Duodenal mucosa (tissue), 2 donors: ENCODE measurements at regions not wholly inside any gene's neighbourhood (a gene's known extent, or its start where the extent isn't known, plus 50 kb on each side); places are given as distances from the start of the nearest gene placed in this dataset.

ENCODE experiments used
- H3K27ac ChIP-seq: one replicate; pipeline ENCODE4 v1.7.0; 2013; ENCODE audit warnings: low read depth, low read length
- H3K27me3 ChIP-seq, 2 donors: one replicate each; pipeline ENCODE4 v1.7.0; 2013; ENCODE audit warnings: low read length in 2 of 2, control low read depth in 1 of 2; ENCODE audit not compliant: insufficient read depth in 2 of 2, control insufficient read depth in 1 of 2
- H3K36me3 ChIP-seq, 2 donors: one replicate each; pipeline ENCODE4 v1.7.0; 2013; ENCODE audit warnings: low read length in 2 of 2, control low read depth in 1 of 2; ENCODE audit not compliant: insufficient read depth in 2 of 2, control insufficient read depth in 1 of 2
- H3K4me1 ChIP-seq, 2 donors: one replicate each; pipeline ENCODE4 v1.7.0; 2013; ENCODE audit warnings: low read length in 2 of 2, control low read depth in 1 of 2; ENCODE audit not compliant: insufficient read depth in 2 of 2, control insufficient read depth in 1 of 2
- H3K4me3 ChIP-seq, 2 donors: one replicate each; pipeline ENCODE4 v1.7.0; 2013; ENCODE audit warnings: low read length in 2 of 2, low read depth in 1 of 2
- H3K9ac ChIP-seq, 2 donors: one replicate each; pipeline ENCODE4 v1.7.0; 2013; ENCODE audit warnings: low read length in 2 of 2, low read depth in 1 of 2
- H3K9me3 ChIP-seq, 2 donors: one replicate each; pipeline ENCODE4 v1.7.0; 2013; ENCODE audit warnings: low read length in 2 of 2, control low read depth in 1 of 2; ENCODE audit not compliant: control insufficient read depth in 1 of 2

- no peak overlapping the region for H3K9ac ChIP-seq
- H3K4me1 ChIP-seq = peaks cover 5 to 15% of the 10 kb centered on the region in 2 donors
- no peaks in the 10 kb centered on the region for H3K27me3 ChIP-seq
- no peaks in the 10 kb centered on the region for H3K9me3 ChIP-seq
- no peak overlapping the region for H3K4me3 ChIP-seq
- H3K36me3 ChIP-seq = no peaks in the 10 kb centered on the region
- no peak overlapping the region for H3K27ac ChIP-seq
These were observed 141.8 kb downstream of the SOCS6 start for GRCh38 chr18:70430501-70431173.

GRCh38 chr18:70429847-70430500, 141.1 kb downstream of the SOCS6 start:
- H3K9me3 ChIP-seq = no peaks in the 10 kb centered on the region
- no peak overlapping the region for H3K27ac ChIP-seq
- H3K27me3 ChIP-seq = no peaks in the 10 kb centered on the region
- peaks cover 5 to 15% of the 10 kb centered on the region in 2 donors for H3K4me1 ChIP-seq
- H3K9ac ChIP-seq = no peak overlapping the region
- no peak overlapping the region for H3K4me3 ChIP-seq
- H3K36me3 ChIP-seq = no peaks in the 10 kb centered on the region

- Histone ChIP-seq H3K9me3 (no peaks in the 10 kb centered on the region), H3K27ac (no peak overlapping the region), H3K36me3 (no peaks in the 10 kb centered on the region), H3K9ac (no peak overlapping the region), H3K4me3 (peak overlapping the region in 1 of 2 donors; percentile 3), H3K4me1 (peaks cover 6 to 26% of the 10 kb centered on the region in 2 donors), H3K27me3 (no peaks in the 10 kb centered on the region)
These were observed 139.6 kb downstream of the SOCS6 start for GRCh38 chr18:70428439-70428838.

- Histone ChIP-seq H3K9ac (no peak overlapping the region), H3K4me1 (peaks cover 20 to 43% of the 10 kb centered on the region in 2 donors), H3K27me3 (no peaks in the 10 kb centered on the region), H3K36me3 (no peaks in the 10 kb centered on the region), H3K9me3 (no peaks in the 10 kb centered on the region), H3K27ac (no peak overlapping the region), H3K4me3 (no peak overlapping the region)
These were observed 138.0 kb downstream of the SOCS6 start for GRCh38 chr18:70426818-70427217.

- Histone ChIP-seq H3K9me3 (no peaks in the 10 kb centered on the region), H3K27ac (no peak overlapping the region), H3K4me3 (no peak overlapping the region), H3K4me1 (peaks cover 26 to 53% of the 10 kb centered on the region in 2 donors), H3K9ac (no peak overlapping the region), H3K36me3 (no peaks in the 10 kb centered on the region), H3K27me3 (no peaks in the 10 kb centered on the region)
These were observed 136.4 kb downstream of the SOCS6 start for GRCh38 chr18:70425236-70425635.

- no peak overlapping the region for H3K27ac ChIP-seq
- no peaks in the 10 kb centered on the region for H3K9me3 ChIP-seq
- no peak overlapping the region for H3K4me3 ChIP-seq
- H3K4me1 ChIP-seq = peaks cover 27 to 60% of the 10 kb centered on the region in 2 donors
- no peak overlapping the region for H3K9ac ChIP-seq
- H3K36me3 ChIP-seq = no peaks in the 10 kb centered on the region
- H3K27me3 ChIP-seq = no peaks in the 10 kb centered on the region
These were observed 135.1 kb downstream of the SOCS6 start for GRCh38 chr18:70423988-70424387.

GRCh38 chr18:70423120-70423519, 134.3 kb downstream of the SOCS6 start:
- no peaks in the 10 kb centered on the region for H3K27me3 ChIP-seq
- no peaks in the 10 kb centered on the region for H3K36me3 ChIP-seq
- H3K4me3 ChIP-seq = peak overlapping the region in 1 of 2 donors; percentile 15
- peaks cover 31 to 61% of the 10 kb centered on the region in 2 donors for H3K4me1 ChIP-seq
- no peak overlapping the region for H3K9ac ChIP-seq
- no peaks in the 10 kb centered on the region for H3K9me3 ChIP-seq
- no peak overlapping the region for H3K27ac ChIP-seq

- Histone ChIP-seq H3K36me3 (no peaks in the 10 kb centered on the region), H3K9ac (no peak overlapping the region), H3K27me3 (no peaks in the 10 kb centered on the region), H3K27ac (no peak overlapping the region), H3K4me3 (peak overlapping the region in 1 of 2 donors; percentile 15), H3K4me1 (peaks cover 31 to 56% of the 10 kb centered on the region in 2 donors), H3K9me3 (no peaks in the 10 kb centered on the region)
These were observed 133.6 kb downstream of the SOCS6 start for GRCh38 chr18:70422391-70422965.

- Histone ChIP-seq H3K4me1 (peaks cover 31 to 56% of the 10 kb centered on the region in 2 donors), H3K27me3 (no peaks in the 10 kb centered on the region), H3K9me3 (no peaks in the 10 kb centered on the region), H3K9ac (no peak overlapping the region), H3K36me3 (no peaks in the 10 kb centered on the region), H3K4me3 (no peak overlapping the region), H3K27ac (no peak overlapping the region)
These were observed 132.9 kb downstream of the SOCS6 start for GRCh38 chr18:70421471-70422390.
